HG03095 (cell line): ENCODE measurements at regions not wholly inside any gene's neighbourhood (a gene's known extent, or its start where the extent isn't known, plus 50 kb on each side); places are given as distances from the start of the nearest gene placed in this dataset.
"Not testable (repeated sequence)": the region's sequence is repeated elsewhere in the genome, so short reads cannot be mapped to it uniquely, and the experiment has no call there.

Source experiments
- ATAC-seq: cut with Tn5 transposase; IDR thresholded peaks from one replicate; pipeline ENCODE4 v1.9.1; 2021; ENCODE audit warnings: moderate library complexity; ENCODE audit not compliant: unreplicated experiment

DNA sequence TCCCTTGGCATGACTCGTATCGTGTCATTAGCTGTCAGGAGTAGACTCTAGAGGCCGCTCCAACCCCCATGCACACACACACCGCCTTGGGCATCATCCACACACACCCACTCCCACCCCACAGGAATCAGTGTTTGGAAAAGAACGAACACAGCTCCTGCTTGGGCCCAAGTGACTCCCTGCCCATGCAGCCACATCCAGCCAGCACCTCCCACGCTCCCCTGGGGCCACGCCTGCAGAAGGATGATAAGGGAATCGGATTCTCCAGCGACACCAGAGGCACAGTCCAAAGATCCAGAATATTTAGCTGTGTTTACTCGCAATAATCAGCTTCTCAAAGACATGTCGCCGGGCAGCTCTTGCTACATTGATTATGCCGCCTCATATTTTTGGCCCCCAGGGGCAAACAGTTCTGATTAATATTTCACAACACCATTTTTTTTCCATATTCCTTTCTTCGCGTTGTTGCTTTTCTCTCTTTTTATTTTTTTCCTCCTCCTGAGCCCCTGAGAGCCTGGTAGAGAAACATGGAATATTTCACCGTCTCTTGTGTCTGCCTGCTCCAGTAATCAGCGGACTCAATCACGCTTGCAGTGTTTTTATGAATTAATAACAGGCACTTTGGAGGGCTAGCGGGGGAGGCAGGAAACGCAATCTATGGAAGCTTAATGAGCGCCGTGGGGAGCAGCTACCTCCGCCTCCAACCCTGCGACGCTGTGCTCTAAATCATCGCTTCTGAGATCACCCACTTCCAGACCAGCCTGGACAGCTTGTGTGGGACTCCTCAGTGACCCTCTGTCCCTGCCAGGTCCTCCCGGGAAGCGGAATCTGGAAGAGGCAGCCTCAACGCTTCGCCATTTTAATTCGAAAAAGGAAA is 221.4 kb downstream of the TLE3 start:
- no peak for ATAC-seq

DNA sequence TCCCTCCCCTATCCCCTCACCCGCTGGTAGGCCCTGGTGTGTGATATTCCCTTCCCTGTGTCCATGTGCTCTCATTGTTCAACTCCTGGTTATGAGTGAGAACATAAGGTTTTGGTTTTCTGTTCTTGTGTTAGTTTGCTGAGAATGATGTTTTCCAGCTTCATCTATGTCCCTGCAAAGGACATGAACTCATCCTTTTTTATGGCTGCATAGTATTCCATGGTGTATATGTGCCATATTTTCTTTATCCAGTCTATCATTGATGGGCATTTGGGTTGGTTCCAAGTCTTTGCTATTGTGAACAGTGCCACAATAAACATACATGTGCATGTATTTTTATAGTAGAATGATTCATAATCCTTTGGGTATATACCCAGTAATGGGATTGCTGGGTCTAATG is 217.8 kb downstream of the TLE3 start:
- not testable (repeated sequence) for ATAC-seq

DNA sequence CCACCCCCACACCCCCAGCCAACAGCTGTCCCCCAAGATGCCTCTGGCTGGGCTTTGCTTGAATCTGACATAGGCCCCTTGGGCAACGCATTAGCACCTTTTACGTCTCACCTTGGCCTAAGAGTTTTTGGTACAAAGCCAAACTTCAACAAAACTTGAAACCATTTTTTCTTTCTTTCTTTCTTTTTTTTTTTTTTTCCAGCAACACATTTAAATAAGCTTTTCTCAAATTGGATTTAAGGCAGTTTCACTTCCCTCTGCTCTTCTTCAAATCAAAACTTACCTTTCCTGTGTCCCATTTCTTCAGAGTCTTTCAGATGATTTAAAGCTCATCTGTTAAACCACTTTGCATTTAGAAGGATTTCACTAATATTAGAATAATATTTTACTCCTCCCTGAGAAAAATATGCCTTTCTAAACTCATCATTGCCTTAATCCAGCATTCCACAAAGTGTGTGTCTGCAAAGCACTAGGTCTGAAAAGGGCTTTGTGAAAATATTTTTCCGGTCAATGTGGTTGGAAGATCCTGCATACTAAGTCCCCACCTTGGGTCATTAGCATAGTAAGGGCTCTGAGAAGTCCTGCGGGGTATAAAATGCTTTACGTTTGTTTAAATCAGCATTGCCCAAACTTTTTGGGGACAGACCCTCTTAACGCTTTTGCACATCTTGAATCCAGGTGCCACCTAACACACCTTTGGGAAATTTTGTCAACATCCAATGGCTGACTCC is 217.0 kb downstream of the TLE3 start:
- ATAC-seq: no peak

DNA sequence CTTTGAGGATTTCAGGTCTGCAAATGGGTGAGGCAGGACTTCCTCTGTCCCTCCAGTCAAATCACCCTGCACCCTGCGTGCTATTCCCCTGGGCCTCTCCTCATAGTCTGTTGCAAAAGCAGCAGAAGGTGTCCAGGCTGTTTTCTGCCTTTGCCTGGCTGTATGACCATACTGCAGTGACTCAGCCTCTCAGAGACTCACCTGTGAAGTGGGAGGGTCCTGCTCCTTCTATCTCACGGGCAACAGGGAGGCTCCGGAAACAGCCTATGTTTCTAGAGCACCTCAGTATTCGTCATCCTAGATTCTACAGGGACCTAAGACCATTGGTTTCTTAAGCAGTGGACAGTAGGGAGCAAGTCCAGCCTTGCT is 216.4 kb downstream of the TLE3 start:
- no peak for ATAC-seq

DNA sequence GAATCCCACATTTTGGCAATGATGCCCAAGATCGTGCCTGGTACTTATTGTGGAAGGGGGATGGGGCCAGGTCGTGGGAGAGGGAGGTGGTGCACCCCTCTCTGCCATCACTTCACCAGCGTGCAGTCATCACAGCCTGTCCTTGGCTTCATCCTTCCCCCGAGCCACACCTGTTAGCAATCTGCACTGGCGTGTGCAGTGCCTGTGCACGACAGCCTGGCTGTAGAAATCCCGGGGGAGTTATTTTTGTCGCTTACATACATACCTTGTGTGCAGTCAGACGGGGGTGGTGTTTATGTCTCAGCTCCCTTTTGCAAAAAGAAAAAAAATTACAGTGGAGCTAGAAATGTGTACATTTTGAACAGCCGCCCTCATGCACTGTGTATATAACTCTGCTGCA is 216.0 kb downstream of the TLE3 start:
- ATAC-seq: no peak

DNA sequence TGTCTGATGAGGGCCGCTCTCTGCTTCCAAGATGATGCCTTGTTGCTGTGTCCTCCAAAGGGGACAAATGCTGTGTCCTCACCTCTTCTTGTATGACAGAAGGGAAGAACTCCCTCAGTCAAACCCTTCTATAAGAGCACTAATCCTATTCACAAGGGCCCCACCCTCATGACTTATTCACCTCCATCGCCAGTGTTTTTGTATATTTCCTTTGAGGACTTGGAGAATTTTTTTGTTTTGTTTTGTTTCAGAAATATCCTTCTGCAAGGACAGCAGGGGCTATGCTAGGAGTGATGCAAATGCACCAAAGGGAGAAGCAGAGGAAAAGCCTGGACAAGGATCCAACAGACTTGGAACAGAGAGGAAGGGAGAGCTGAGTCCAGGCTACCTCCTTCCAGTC is 214.4 kb downstream of the TLE3 start:
- ATAC-seq: no peak

DNA sequence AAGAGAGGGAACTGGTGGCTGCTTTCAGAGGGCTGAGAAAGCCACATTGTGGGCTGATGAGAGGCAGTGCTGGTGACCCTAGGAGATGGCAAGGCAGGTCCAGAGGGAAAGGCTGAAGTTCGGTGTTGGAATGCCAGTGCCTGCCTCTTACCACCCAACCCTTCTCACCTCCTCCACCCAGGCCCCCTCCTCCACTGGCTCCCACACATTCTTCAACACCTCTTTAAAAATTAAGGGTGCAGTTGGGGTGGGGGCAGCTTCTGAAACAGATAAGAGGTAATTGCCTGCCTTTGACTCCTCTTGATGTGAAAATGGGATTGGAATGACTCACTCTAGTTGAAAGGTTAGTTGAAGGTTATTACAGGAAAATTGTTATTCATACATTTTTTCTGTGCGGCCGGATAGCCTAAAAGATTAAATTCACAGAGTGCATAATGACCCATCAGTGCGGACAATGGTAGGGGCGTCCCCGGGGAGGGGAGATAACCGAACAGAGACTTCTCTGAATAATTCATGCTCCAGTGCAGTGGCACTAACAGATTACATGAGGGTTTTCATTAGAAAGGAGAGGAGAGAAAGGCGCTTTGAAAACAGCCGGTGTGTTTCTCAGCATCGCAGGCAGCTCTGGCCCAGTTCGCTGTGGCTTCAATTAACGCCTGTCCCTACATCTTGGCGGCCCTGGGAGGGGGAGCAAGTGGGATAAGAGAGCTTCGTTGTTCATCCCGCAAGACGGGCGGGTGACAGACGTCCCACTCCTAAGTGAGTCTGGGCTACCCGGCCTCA is 212.4 kb downstream of the TLE3 start:
- ATAC-seq: no peak

DNA sequence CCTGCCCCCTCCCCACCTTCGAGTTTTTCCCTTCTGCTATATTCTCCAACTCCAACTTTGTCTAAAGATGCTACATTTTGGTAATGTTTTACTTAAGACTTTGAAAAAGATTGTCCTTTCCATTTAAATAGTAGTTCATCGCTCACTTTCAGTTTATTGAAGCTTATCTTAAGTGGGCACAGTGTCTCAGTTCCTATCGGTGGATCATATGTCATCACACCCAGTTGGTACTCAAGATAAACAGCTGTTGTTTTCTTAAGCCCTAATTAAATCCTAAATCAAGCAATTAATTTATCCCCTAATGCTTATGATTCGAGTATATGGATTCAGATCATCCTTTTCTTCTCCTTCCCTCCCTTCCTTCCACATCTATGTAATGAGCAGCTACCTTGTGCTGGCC is 210.7 kb downstream of the TLE3 start:
- no peak for ATAC-seq

DNA sequence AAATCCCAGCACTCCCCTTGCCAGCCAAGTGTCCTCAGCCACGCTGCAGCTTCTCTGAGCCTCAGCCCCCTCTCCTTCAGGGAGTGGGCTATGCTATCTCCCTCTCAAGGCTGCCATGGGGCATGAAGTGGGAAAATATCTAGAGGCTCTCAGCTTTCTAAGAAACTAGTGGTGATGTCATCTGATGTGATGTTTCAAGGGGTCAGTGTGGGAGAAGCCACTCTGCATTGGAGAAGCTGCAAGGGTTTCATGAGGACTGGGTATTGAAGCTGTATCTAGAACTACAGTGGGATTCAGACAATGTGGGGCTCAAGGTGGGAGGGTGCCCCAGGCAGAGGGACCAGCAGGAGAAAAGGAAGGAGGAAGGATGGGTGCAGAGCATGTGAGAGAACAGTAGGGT is 210.2 kb downstream of the TLE3 start:
- ATAC-seq: no peak

DNA sequence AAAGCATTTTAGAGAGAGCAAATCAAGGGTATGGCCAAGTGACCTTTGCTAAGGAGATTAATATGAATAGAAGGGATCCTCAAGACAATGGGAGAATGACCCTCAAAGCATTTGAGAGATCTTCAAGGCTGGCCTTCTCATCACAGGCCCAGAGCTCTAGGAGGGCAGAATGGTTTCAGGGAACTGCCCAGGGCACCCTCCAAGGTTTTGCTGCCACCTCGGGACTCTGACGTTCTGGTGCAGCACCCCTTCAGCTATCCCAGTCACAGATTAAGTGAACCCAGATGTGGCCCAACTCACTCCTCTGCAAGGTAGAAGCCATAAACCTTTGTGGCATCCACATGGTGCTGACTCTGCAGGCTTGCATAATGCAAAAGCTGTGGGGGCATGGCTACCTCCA is 209.3 kb downstream of the TLE3 start:
- ATAC-seq: no peak

DNA sequence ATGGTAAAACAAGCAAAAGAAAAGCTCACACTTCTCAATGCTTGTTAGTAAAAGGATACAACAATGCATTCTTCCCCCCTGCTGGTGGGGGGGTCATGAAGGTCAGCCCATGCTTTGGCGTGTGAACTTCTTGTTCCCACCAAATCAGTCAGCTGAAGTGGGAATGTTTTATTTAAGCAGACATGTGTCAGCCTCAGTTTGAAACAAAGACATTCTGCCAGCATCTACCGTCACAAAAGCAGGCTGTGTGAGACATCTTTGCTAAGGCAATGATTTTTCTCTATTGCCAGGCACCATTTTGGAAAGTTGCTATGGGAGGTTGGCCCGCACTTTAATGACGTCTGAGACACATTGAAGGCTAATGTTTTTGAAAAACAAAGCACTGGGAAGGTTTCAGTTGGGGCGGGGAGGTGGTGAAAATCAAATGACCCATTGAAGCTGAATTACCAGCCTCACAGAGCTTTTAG is 206.6 kb downstream of the TLE3 start:
- no peak for ATAC-seq

DNA sequence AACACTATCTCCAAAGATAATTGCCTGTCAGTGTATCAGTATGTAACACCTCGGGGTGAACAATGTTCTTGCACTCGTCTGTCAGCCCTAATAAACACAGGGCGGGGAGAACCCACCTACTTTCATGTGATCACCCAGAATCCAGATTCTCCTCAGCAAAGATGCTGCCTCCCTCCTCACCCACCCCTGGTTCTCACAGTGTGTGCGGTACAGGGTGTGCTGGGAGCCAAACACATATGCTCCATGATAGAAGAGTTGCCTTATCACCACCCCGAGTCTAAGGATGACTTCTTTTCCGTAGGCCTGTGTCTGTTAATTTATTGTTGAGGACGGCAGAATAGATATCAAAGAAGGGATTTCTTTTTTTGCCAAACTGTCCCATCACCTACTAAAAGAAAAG is 206.1 kb downstream of the TLE3 start:
- ATAC-seq: no peak

DNA sequence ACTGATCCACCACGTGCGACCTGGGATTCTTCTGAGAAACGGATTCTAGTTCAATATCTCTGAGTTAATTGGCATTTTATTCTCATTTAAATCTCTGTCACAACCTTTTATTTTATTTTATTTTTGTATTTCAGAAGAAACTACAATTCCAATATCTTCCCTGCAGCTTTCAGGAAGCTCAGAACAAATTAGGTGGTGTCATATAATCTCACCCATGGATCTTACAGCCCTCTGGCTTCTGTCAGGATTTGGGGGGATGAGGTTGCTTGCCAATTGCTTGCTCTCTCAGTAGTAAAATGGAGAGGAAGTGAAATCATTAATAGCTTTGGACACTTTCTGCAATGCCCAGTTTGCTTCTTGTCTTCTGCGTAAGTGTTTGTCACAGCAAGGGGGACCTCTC is 205.4 kb downstream of the TLE3 start:
- ATAC-seq: no peak

DNA sequence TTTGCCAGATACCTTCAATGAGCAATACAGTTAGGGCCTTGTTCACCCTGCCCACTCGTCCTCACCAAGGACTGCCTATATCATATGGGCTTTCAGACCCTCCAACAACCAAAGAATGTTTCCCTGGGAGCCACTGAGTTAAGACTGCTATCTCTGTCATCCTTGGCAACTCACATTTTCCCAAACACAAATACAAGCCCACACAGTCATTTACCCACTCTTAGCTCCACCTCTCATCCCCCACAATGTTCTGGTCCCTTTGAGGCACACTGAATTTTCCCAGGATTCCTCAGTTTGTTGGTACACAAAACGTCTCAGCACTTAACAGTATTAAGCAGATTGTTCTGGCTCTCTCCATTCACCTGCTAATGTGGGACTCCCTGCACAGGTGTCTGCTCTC is 204.6 kb downstream of the TLE3 start:
- ATAC-seq: no peak

DNA sequence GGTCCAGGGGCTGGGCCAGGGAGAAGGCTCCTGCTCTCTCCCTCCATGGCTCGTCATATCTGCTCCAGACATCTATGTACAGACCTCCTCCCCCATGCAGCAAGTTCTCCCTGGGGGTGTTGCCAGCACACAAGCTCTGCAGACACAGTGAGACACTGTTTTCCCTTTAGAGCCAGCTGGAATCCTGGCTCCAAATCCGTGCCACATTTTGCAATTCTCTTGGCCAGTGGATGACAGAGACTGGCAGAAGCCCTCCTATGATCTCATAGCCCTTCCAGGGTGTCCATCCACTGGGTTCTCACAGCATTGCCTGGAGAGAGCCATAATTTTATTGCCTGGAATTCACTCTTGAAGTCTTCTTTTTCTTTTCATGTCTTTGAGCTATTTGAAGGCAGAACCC is 203.9 kb downstream of the TLE3 start:
- no peak for ATAC-seq

DNA sequence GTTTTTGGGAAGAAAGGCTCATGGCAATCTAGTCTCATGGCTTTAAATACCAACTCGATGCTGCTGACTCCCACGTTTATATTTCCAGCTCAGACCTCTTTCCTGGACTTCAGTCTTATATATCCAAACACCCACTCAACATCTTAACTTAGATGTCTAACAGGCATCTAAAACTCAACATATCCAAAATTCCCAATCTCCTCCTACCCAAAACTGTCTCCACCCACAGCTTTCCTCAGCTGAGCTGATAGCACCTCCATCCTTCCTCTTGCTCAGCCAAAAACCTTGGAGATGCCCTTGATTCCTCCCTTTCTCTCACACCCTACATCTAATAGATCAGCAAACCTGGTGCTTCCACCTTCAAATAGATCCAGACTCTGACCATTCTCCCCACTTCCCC is 202.5 kb downstream of the TLE3 start:
- no peak for ATAC-seq

DNA sequence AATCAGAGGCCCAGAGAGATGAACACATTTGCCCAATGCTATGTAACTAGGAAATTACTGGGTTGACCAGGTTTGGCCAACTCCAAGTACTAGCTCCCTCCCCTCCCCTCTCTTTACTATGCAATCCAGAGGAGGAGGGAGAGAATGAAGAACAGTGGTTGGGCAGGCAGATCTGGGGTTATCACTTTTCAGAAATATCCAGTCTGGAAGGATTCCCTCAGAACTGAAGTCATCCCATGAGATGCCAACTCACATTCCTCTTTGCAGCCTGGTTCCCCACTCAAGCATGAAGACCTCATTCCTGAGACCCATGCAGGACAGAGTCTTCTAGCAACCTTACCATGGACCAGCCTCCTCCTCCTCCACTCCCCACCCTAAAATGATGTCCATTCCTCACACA is 201.1 kb downstream of the TLE3 start:
- no peak for ATAC-seq

DNA sequence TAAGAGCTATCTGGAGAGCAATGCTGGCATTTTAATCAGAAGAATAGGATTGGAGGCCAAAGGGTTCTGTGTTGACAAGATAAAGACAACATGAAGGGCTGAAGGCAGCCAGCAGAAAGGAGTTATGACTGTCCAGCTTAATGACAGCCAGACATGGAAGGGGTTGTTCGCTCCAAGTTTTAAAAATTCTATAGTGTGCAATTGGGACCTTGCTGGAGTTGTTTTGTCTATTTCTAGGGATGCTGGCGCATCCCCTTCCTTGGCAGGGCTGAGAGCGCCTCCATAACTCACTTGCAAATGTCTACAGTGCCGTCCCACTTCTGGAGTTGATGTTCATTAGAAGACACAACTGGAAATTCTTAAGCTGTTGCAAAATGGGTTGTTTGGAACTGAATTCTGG is 200.7 kb downstream of the TLE3 start:
- ATAC-seq: no peak

DNA sequence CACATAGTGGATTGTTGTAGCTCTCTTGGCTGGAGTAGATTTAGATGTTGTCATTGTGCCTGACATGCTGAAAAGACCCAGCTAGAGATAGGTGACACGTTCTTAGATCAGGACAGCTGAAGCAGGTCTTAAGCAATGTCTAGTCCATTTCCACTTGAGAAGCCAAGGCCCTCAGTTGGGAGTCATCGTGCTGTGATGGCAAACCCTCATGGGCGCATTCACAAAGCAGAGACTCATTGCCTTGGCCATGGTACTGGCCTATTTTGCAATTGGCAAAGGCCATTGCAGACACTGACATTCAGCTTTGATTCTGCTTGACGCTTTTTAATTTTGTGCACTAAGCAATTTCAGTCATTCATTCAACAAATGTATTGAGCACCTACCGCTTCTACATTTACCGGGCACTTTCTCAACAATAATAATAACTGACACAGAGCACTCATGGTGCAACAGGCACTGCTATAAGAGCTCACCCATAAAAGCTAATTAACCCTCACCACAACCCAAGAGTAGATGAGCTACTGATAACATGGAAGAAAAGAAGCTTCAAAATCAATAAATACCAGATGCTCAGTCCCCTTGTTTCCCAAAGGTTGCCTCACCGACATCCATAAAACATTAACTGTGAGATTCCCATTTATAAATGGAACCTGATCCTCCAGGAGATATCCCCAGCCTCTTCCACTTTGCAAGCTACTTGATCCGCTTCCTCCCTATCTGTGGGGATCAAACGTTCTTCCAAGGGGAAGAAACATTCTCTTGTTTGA is 200.1 kb downstream of the TLE3 start:
- ATAC-seq: no peak

DNA sequence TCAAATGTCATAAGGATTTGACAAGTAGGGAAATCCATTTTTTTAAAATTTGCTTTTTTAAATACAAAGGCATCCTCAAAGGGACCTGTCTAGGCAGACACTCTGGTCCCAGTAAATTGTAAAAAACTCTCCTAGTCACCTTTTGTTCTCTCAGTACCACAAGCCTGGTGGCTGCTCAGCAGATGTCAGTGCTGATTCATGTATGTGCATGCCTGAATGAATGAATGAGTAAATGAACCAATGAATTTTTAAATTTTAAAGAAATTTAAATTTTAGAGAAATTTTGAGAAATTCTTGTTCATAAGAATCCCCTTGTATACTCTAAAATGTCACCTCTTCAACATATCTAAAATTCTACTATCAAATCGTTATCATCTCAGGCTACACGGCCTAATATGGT is 199.5 kb downstream of the TLE3 start:
- no peak for ATAC-seq
